Tongue (tissue), 1 donor: ENCODE measurements at regions not wholly inside any gene's neighbourhood (a gene's known extent, or its start where the extent isn't known, plus 50 kb on each side); places are given as distances from the start of the nearest gene placed in this dataset.
"Not testable (repeated sequence)": the region's sequence is repeated elsewhere in the genome, so short reads cannot be mapped to it uniquely, and the experiment has no call there.

Experiments used
- DNase-seq: peaks from one replicate; pipeline ENCODE4 v3.0.0-alpha.2; 2015

DNA sequence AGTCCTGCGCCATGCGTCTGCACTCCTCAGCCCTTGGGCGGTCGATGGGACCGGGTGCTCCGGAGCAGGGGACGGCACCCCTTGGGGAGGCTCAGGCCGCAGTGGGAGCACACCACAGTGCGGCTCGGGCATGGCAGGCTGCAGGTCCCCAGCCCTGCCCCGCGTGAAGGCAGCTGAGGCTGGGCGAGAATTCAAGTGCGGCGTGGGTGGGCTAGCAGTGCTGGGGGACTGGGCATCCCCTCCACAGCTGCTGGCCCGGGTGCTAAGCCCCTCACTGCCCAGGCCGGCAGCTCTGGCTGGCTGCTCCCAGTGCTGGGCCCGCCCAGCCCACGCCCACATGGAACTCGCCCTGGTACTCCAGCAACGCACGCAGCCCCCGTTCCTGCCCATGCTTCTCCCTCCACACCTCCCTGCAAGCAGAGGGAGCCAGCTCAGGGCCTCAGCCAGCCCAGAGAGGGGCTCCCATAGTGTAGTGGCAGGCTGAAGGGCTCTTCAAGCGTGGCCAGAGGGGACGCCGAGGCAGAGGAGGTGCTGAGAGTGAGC, 198.3 kb upstream of the CNTNAP5 start:
- no peak for DNase-seq

DNA sequence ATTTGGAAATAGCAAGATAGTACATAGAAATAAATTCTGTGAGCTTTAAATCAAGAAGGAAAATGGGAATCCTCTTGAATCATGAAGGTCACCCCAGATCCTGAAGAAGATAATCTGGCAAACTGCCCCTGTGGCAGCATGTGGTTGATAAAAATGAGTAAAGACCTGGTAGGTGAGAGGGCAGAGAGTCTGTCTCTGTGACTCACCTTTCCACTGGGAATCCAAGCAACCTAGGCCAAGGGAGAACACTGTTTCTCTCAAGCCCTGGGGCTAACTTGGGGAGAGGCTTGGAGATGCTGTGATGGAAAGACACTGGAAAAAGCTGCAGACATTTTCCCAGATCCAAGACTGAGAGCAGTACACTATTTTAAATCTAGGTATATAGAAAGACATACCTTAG, 185.8 kb upstream of the CNTNAP5 start:
- DNase-seq: no peak

DNA sequence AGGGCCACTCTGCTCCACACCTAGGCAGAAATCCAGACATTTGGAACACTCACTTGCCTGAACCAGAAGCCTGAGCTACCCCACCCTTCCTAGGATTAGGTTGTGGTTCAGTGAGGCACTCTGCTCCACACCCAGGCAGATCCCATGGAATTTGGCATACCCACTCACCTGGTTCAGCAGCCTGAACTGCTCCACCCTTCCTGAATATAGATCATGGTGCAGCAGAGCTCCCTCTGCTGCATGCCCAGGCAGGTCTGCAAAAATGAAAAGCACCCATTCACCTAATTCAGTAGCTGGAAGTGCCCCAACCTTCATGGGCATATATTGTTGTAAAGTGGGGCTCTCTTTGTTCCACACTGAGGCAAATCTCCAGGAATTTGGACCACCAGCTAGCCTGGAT, 185.1 kb upstream of the CNTNAP5 start:
- DNase-seq: no peak

DNA sequence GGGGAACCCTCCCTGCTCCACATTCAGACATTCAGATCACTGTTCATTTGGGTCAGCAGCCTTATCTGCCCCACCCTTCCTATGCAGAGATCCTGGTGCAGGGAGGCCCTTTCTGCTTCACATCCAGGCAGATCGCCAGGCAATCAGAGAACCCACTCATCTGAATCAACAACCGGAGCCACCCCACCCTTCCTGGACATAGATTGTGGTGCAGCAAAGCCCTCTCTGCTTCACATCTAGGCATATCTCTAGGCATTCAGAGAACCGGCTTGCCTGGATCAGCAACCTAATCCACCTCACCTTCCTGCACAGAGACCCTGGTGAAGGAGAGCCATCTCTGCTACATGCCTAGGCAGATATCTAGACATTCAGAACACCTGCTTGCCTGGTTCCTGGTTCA, 184.5 kb upstream of the CNTNAP5 start:
- DNase-seq: no peak

DNA sequence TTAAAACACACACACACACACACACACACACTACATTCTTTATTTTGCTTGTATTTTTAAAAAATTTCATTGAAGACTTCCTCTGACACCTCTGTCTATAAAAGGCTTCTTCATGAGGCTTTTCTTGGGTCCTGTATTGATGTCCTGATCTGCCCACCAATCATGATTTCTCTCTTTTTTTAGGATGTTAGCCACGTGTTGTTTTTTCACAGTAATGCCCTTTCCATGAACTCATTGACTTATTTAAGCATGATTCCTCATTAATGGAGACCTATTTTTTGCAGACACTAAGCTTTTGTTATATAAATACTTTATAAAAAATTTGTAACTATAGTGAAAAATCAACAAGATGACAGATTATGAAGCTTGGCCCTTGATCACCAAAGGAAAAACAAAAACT, 173.8 kb upstream of the CNTNAP5 start:
- DNase-seq: no peak

DNA sequence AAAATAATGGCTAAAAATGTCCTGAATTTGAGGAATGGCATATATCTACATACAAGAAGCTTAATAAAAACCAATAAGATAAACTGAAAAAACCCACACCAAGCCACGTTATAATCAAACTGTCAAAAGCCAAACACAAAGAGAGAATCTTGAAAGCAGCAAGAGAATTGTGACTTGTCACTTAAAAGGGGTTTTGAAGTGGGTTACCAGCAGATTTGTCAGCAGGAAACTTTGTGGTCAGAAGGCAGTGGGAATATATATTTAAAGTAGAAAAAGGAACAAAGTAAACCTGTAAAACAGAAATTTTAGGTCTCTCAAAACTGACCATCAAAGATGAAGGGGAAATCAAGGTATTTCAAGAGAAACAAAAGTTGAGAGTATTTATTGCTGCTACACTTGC, 171.9 kb upstream of the CNTNAP5 start:
- no peak for DNase-seq

DNA sequence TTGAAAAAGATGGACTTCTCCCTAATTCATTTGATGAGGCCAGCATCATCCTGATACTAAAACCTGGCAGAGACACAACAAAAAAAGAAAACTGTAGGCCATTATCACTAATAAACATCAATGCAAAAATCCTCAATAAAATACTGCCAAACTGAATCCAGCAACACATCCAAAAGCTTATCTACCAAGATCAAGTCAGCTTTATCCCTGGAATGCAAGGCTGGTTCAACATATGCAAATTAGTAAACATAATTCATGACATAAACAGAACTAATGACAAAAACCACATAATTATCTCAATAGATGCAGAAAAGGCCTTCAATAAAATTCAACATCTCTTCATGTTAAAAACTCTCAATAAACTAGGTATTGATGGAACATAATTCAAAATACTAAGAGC, 166.1 kb upstream of the CNTNAP5 start:
- DNase-seq: not testable (repeated sequence)

DNA sequence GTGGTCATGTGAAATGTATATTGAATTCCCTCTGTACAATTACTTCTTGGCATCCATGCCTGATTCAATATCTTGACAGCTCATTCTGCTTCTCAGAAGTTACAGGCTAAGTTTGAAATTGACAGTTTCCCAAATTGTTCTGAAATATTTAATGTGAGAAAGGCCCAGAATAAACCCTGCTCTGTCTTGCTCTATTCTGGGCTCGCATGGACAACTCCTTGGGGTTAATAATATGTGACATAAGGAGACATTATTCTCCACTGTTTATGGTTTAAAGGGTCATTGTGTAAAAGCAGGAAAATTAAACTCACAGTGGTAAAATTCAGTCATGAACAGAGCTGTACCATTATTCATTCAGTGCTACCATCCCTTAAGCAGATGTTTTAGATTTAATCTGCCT, 160.7 kb upstream of the CNTNAP5 start:
- peak; percentile 35 for DNase-seq

DNA sequence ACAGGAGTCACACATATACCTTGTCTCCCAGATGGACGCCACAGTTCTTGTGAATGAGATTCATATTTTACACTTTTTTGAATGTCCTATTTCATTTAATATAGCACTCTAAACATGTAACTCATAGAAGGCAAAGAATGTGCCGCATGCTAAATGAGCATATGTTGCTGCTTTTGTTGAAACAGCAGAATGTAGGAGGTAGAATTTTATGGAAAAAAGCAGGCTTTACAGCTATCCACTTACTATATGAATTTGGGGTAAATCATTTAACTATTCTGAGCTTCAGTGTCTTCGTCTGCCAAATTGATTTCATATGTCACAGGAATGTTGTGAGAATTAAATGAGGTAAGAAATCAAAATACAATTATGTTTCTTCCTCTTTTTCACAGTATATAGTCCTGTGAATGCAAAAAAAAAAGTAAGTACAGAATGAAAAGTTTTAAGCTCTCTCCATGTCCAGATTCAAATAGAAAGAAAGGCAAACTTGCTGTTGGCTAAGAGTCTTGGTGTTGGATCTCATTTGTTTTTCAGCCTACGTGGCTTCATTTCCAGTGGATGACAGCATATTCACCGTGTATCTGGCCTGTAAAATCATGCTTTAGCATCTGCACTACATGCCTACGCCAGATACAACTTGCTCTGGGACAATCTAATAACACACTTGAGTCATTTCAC, 154.7 kb upstream of the CNTNAP5 start:
- DNase-seq: peak; percentile 53

DNA sequence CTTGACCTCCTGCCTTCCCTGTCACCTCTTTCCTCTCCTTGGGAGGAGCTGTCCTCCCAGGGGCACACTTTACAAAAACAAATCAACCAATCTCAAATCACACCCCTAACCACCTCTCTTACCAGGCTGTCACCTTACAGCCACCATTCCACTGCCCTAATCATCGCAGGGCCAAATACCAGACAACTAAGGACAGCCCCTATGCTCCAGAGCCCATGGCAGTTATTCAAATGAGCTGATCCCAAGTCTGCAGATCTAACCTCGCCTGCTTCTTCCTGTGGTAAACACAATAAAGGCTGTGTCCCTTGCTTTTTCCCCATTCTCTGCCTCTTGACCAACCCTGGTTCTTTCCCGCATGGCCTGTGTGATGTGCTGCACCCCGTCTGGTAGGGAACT, 154.2 kb upstream of the CNTNAP5 start:
- peak; percentile 9 for DNase-seq

DNA sequence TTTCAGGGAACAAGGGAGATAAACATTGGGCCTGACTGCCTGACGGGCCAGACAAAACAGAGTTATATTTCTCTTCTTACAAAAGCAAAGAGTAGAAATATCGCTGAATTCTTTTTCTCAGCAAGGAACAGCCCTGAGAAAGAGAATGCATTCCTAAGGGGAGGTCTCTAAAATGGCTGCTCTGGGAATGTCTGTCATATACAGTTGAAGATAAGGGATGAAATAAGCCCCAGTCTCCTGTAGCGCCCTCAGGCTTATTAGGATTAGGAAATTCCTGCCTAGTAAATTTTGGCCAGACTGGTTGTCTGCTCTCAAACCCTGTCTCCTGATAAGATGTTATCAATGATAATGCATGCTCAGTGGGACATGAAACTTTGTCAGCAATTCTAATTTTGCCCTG, 134.9 kb upstream of the CNTNAP5 start:
- DNase-seq: no peak

DNA sequence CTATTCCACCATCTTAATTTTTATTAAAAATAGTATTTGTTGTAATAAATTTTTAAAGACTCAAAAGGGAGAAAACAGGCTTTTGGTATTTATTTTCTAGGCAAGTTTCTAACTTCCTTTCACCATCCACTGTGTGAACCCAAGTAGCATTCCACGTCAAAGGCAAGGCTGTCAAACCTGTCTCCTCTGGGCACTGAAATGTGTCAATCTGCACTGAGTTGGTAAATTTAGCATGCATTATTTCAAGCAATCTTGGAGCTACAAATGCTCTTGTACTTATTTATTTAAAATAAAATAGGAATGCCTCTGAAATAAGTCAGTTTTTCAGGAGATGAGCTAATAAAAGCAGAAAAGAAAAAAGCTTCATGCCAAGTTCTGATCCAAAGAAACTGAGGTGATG, 130.9 kb upstream of the CNTNAP5 start:
- DNase-seq: no peak

DNA sequence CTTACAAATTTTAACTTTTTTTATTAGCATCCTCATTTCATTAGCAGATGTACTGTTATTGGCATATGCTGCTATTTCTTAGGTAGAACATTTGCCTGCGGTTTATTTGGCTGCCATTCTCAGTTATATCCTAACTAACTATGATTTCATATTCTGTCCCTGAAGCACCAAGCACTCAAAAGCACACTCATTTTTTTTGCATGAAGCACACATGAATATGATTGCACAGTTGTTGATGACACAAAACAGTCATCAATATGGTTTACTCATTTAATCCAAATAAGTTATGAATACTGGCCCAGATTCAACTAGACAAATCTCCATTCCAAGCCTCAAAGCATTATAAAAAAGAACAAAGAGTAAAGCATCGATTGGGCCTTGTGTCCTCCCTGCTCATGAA, 129.4 kb upstream of the CNTNAP5 start:
- peak; percentile 45 for DNase-seq

DNA sequence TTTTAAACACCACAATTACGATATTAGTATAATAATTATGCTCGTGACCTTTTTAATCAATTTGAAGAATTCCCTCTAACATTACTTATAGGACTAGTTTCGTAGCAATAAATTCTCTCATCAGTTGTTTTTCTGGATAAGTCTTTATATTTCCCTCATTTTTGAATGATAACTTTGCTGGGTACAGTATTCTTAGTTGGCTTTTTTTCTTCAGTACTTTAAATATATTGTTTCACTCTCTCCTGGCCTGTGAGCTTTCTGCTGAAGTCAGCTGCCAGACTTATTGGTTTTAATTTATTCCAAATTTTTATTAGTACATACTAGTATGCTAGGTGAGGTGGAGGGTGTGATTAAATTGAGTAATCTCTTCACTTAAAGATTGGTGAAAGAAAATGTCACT, 123.8 kb upstream of the CNTNAP5 start:
- DNase-seq: no peak

DNA sequence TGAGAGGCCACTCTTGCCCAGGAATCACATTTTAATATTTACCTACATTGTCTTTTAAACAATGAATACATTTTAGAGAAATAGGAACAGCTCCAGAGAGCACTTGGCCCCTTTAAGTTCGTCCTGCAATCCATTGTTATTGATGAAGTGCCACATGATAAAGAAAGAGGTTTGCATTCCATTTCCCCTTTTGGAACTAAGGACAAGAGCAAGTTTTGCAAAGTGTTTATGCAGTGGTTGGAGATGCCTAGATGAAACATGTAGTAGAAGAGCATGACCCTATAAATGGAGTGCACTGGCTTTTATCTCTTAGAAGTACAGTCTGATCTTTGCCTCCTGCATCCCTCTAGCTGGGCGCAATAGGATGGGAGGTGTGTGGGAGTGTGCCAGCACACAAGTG, 118.7 kb upstream of the CNTNAP5 start:
- no peak for DNase-seq

DNA sequence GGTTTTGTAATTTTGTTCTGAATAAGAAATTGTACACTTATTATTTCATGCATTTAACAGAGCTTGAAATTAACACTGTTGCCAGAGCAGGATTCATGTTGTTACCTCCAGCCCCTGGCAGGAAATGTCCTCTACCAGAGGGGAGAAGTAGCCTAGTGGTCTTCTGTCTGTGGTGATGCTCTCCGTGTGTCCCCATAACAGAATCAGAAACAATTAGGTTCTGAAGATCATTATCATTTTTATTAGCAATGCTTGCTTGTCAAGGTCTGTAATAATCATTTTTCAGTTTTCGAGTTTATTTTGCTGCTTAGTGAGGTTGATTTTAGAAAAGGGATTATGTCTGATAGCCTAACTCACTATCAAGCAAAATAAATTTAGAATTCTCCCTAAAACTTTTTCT, 116.6 kb upstream of the CNTNAP5 start:
- DNase-seq: no peak

DNA sequence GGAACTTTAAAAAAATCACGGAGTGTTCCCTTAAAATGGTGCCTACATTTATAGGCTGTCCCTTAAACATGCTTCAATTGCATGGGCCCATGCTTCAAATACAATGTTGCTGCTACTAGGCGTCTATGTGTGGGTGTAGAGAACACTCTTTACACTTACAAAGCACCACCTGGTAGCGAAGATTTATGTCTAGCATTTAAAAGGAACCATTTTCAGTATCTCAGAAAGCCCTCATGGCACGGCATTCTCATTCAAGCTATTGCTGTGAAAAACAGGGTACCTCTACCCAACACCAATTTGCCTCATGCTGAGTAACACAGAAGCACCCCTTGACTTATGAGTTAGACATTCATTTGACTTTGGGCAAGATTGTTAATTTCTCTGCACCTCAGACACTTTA, 112.9 kb upstream of the CNTNAP5 start:
- DNase-seq: no peak

DNA sequence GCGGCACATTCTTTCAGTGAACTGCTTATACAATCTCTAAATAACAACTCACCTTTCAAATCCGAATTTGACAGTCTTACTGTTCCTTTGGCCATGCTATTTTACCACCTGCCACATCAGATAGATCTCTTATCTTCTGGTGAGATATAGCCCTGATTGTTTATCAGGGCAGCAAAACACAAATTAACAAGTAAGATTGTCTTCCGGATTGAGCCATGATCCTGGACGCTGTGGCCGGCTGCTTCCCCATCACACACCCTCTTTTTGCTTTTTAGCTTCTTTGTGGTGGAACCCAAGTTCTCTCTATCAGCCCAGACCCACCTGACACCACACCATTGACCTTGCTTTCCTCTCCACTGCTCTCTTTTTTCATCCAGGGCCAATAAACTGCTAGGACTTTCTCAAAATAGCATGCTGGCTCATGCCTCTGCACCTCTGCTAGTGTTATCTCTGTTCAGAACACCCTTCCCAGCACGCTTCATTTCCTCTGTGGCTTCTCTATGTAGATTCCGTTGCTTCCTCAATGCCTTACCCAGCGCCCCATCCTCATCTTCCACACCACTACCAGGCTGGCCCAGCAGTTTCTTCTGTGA, 111.8 kb upstream of the CNTNAP5 start:
- no peak for DNase-seq

DNA sequence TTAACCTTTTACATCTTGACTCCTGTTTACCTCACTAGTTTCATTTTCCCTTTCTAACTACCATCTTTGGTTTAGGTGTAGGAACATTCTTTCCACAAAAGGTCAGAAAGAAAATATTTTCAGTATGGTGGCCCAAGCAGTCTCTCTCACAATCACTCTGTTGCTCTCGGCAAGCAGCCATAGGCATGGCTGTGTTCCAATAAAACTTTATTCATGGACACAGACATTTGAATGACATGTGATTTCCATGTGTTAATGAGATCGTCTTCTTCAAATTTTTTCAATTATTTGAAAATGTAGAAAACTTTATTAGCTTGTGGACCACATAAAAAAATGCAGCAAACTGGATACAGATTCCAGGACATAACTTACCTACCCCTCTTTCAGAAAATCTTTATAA, 109.7 kb upstream of the CNTNAP5 start:
- no peak for DNase-seq

DNA sequence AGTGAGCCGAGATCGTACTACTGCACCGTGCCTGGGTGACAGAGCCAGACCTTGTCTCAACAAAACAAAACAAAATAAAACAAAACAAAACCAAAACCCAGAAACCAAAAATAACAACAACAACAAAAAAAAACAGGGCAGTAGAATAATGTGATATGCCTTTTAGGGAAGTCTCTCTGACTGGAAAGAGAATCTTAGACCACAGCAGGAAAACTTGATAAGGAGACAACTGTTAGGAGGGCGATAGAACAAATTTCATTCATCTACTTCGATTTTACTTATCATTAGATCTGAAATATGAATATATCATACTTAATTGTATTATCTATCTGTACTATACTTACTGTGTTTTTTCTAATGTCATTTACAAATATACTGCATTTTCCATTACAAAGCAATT, 109.0 kb upstream of the CNTNAP5 start:
- DNase-seq: no peak

DNA sequence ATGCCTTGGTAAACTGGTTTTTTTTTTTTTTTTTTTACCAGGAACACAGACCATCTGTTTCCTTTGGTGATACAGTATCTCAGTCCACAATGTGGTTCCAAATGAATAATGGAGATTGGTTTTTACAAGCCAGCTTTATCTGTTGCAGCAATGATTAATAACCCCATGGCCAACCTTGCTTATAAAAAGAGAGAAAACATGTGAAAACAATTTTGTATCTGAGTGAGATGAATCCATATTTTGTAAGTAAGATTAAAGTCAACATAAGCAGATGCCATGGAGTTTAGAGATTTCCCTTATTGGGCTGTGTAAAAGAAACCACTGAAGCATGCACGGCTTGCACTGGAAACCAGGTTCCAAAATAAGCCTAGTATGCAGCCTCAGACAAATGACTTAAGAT, 108.6 kb upstream of the CNTNAP5 start:
- DNase-seq: no peak

DNA sequence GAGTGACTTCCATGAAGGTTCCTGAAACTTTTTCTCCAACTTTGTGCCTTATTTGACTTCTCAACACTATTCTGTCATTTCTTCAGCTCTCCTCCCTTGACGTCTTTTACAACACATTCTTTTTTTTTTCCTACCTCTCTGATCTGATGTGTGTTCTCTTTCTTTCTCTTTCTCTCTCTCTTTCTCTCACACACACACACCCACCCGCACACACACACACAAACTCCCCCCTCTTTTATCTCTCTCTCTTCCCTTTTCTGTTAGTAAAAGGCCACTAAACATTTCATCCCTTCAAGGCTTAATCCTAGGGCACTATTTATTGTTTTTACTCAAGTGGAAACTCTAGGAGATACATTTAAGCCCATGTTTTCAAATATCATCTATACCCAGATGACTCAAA, 107.8 kb upstream of the CNTNAP5 start:
- no peak for DNase-seq

DNA sequence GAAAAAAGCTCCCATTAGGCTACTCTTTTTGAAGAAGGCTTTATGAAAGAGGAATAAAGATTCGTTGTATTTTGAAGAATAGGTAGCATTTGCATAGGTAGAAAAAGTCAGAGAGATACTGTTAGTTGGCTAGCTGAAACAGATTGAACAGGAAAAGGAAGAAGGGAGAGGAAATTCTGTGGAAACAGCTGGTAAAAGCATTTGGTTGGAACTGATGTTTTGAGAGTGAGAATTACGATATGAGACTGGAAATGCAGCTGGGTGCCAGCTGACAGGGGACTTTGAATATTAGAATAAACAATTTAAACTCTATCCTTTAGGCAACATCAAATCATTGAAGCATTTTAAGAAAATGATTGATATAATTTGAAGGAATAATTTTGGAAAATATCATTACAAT, 96.7 kb upstream of the CNTNAP5 start:
- DNase-seq: no peak

DNA sequence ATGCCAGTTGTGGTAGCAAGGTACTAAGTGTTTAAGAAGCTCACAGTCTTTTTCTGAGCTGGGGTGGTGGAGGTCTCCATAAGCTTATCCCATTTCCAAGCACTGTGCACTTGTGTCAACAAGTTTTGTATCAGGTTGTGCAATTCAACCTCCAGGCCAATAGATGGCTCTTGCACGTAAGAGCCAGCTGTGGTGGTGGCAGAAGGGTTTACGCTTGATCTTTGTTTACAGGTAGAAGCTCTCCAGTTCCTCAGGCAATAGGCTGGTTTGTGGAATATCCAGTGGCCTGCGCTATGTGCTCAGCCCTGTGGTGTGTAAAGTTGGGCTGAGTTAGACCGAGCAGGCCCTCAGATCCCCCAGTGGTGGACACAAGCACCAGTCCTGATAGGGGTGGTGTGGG, 89.7 kb upstream of the CNTNAP5 start:
- no peak for DNase-seq

DNA sequence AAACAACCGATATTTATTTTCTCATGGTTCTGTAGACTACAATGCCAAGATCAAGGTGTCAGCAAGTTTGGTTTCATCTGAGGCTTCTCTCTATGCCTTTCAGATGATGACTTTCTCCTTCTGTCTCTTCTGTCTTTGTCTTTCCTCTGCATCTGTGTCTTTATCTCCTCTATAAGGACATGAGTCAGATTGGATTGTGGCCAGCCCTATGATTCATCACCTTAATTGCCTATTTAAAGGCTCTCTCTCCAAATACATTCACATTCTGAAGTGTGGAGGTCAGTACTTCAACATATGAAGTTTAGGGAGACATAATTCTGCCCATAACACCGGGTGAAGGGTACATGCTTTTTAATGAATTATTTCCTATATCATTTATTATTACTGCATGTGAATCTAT, 71.2 kb upstream of the CNTNAP5 start:
- DNase-seq: no peak
